ENCODE measurements at regions not wholly inside any gene's neighbourhood (a gene's known extent, or its start where the extent isn't known, plus 50 kb on each side); places are given as distances from the start of the nearest gene placed in this dataset.

GRCh38 chr5:51996356-51996861, 613.2 kb downstream of the ISL1 start:
- no peak overlapping the region for H3K27ac ChIP-seq
- ATAC-seq (no peak), DNase-seq (no peak), FAIRE-seq (no peak)
- no peaks in the 10 kb centered on the region for H3K27me3 ChIP-seq
- 30 to 43% methylated on average over 1 of the region's 1 CpG for WGBS, 2 donors
- H3K9me3 ChIP-seq = no peaks in the 10 kb centered on the region
- H3K4me3 ChIP-seq = no peak overlapping the region
- intact Hi-C loops (cut with DNase I) = no loop called here
- no peaks in the 10 kb centered on the region for H3K36me3 ChIP-seq
- no peaks in the 10 kb centered on the region for H3K4me1 ChIP-seq
- no peak for TF ChIP-seq CTCF (IDR thresholded peaks at IDR 0.05)

GRCh38 chr5:51997500-51997899, 614.3 kb downstream of the ISL1 start:
- no peaks in the 10 kb centered on the region for H3K27me3 ChIP-seq
- no peak for FAIRE-seq
- H3K27ac ChIP-seq = no peak overlapping the region
- ATAC-seq = no peak
- H3K4me1 ChIP-seq = no peaks in the 10 kb centered on the region
- no peak overlapping the region for H3K4me3 ChIP-seq
- no peak for DNase-seq
- intact Hi-C loops (cut with DNase I) = no loop called here
- H3K9me3 ChIP-seq = no peaks in the 10 kb centered on the region
- no peaks in the 10 kb centered on the region for H3K36me3 ChIP-seq
- no peak for TF ChIP-seq CTCF (IDR thresholded peaks at IDR 0.05)

GRCh38 chr5:51997949-51998348, 614.7 kb downstream of the ISL1 start:
- WGBS, 2 donors = 65 to 70% methylated on average over 2 of the region's 2 CpGs
- intact Hi-C loops (cut with DNase I) = no loop called here
- H3K9me3 ChIP-seq = no peaks in the 10 kb centered on the region
- no peak for DNase-seq
- H3K36me3 ChIP-seq = no peaks in the 10 kb centered on the region
- no peaks in the 10 kb centered on the region for H3K4me1 ChIP-seq
- no peaks in the 10 kb centered on the region for H3K27me3 ChIP-seq
- no peak overlapping the region for H3K27ac ChIP-seq
- no peak overlapping the region for H3K4me3 ChIP-seq
- no peak for ATAC-seq
- no peak for TF ChIP-seq CTCF (IDR thresholded peaks at IDR 0.05)
- FAIRE-seq = no peak

GRCh38 chr5:52007230-52007858, 624.1 kb downstream of the ISL1 start:
- H3K9me3 ChIP-seq = no peaks in the 10 kb centered on the region
- H3K4me1 ChIP-seq = no peaks in the 10 kb centered on the region
- DNase-seq = peak in 2 of 6 donors; percentile 12 to 16
- peak in 3 of 4 donors; percentile 82 to 85 (median 85) for ATAC-seq
- H3K27me3 ChIP-seq = no peaks in the 10 kb centered on the region
- no peaks in the 10 kb centered on the region for H3K36me3 ChIP-seq
- no peak overlapping the region for H3K4me3 ChIP-seq
- TF ChIP-seq CTCF (IDR thresholded peaks at IDR 0.05) = peak; percentile 18 to 55 (median 40)
- WGBS, 2 donors = 19 to 22% methylated on average over 5 of the region's 5 CpGs
- no peak overlapping the region for H3K27ac ChIP-seq
- intact Hi-C loops (cut with DNase I) = no loop called here
- no peak for FAIRE-seq

GRCh38 chr5:52010454-52010853, 627.2 kb downstream of the ISL1 start:
- no peak for DNase-seq
- H3K27me3 ChIP-seq = no peaks in the 10 kb centered on the region
- WGBS, 2 donors = 71 to 76% methylated on average over 2 of the region's 2 CpGs
- no peak for FAIRE-seq
- intact Hi-C loops (cut with DNase I) = no loop called here
- H3K36me3 ChIP-seq = no peaks in the 10 kb centered on the region
- no peaks in the 10 kb centered on the region for H3K4me1 ChIP-seq
- no peak for TF ChIP-seq CTCF (IDR thresholded peaks at IDR 0.05)
- H3K9me3 ChIP-seq = no peaks in the 10 kb centered on the region
- H3K4me3 ChIP-seq = no peak overlapping the region
- H3K27ac ChIP-seq = no peak overlapping the region
- peak in 3 of 4 donors; percentile 16 to 85 (median 78) for ATAC-seq

Measured in pancreas (tissue), 10 donors.